SK-N-SH (cell line): ENCODE measurements at regions not wholly inside any gene's neighbourhood (a gene's known extent, or its start where the extent isn't known, plus 50 kb on each side); places are given as distances from the start of the nearest gene placed in this dataset.

ENCODE experiments used
- CTCF ChIA-PET: fragments of 300-600, 350-600 bp; formaldehyde crosslinking; extraction: SDS; loops from one replicate; lab custom pipeline; 2021; lab: Yijun Ruan, JAX
- POLR2A ChIA-PET: fragments of 350-600 bp; sonication (Branson Sonifier 250); formaldehyde crosslinking; extraction: SDS; loops from one replicate; lab custom pipeline; 2020; ENCODE audit warnings: antibody characterized with exemption, inconsistent platforms; lab: Yijun Ruan, JAX
- DNase-seq: peaks from one replicate; pipeline ENCODE4 v3.0.0; 2012
- H2AFZ ChIP-seq: fragments of 200-600 bp; sonication (generic); 2 replicates; pipeline ENCODE4 v1.8.1; 2016; ENCODE audit warnings: antibody characterized with exemption, mild to moderate bottlenecking, low read depth
- H3F3A ChIP-seq: fragments of 200-600 bp; sonication (generic); replicated peaks from 2 replicates; pipeline ENCODE3; 2016; ENCODE audit warnings: antibody characterized with exemption, mild to moderate bottlenecking; ENCODE audit not compliant: insufficient read depth
- H3K27ac ChIP-seq, 2 experiments: fragments of 200-500 bp in 1 of 2; fragments of 200-600 bp in 1 of 2; sonication (Bioruptor generic) in 1 of 2; sonication (generic), shearing (Covaris generic) in 1 of 2; 2 replicates each; pipeline versions ENCODE4 v1.5.1 to v1.6.1; 2014 to 2016; ENCODE audit warnings: low read depth in 2 of 2, inconsistent platforms in 1 of 2, low read length in 1 of 2, mild to moderate bottlenecking in 1 of 2, mixed read lengths in 1 of 2
- H3K27me3 ChIP-seq: fragments of 200-600 bp; sonication (generic), shearing (Covaris generic); 2 replicates; pipeline ENCODE4 v1.6.1; 2016; ENCODE audit warnings: mixed run types; ENCODE audit not compliant: insufficient read depth
- H3K36me3 ChIP-seq, 2 experiments: fragments of 200-500 bp in 1 of 2; fragments of 200-600 bp in 1 of 2; sonication (Bioruptor generic) in 1 of 2; sonication (generic) in 1 of 2; replicated peaks in 1 of 2; 2 replicates each; pipeline versions ENCODE3 to v1.5.1; 2014 to 2016; ENCODE audit warnings: low read length in 1 of 2, mild to moderate bottlenecking in 1 of 2; ENCODE audit not compliant: insufficient read depth in 2 of 2, control insufficient read depth in 1 of 2
- H3K4me1 ChIP-seq, 2 experiments: fragments of 200-500 bp in 1 of 2; fragments of 200-600 bp in 1 of 2; sonication (Bioruptor generic) in 1 of 2; sonication (generic), shearing (Covaris generic) in 1 of 2; 2 replicates each; pipeline versions ENCODE4 v1.5.1 to v1.6.1; 2014 to 2016; ENCODE audit warnings: low read depth in 1 of 2, low read length in 1 of 2, mixed run types in 1 of 2; ENCODE audit not compliant: insufficient read depth in 2 of 2, control insufficient read depth in 1 of 2
- H3K4me2 ChIP-seq: fragments of 200-600 bp; sonication (generic), shearing (Covaris generic); 2 replicates; pipeline ENCODE4 v1.6.1; 2017; ENCODE audit warnings: mixed run types
- H3K4me3 ChIP-seq, 2 experiments: fragments of 200-500 bp in 1 of 2; fragments of 200-600 bp in 1 of 2; sonication (Bioruptor generic) in 1 of 2; sonication (generic), shearing (Covaris generic) in 1 of 2; 2 replicates each; pipeline versions ENCODE4 v1.5.1 to v1.8.1; 2014 to 2016; ENCODE audit warnings: low read depth in 2 of 2, inconsistent platforms in 1 of 2, low read length in 1 of 2, mild to moderate bottlenecking in 1 of 2, mixed read lengths in 1 of 2, moderate library complexity in 1 of 2
- H3K79me2 ChIP-seq: fragments of 200-600 bp; sonication (generic); 2 replicates; pipeline ENCODE4 v1.8.1; 2017; ENCODE audit warnings: mild to moderate bottlenecking; ENCODE audit not compliant: insufficient read depth
- H3K9ac ChIP-seq: fragments of 200-600 bp; sonication (generic); 2 replicates; pipeline ENCODE4 v1.6.1; 2017; ENCODE audit warnings: mixed run types
- H3K9me2 ChIP-seq: fragments of 200-600 bp; sonication (generic); 2 replicates; pipeline ENCODE4 v1.6.1; 2017; ENCODE audit warnings: mixed run types
- H3K9me3 ChIP-seq: fragments of 200-600 bp; sonication (generic); 2 replicates; pipeline ENCODE4 v1.6.1; 2017; ENCODE audit warnings: mixed run types, mild to moderate bottlenecking, moderate library complexity
- H4K20me1 ChIP-seq: fragments of 200-600 bp; sonication (generic); 2 replicates; pipeline ENCODE4 v1.6.1; 2017; ENCODE audit warnings: mild to moderate bottlenecking, mixed run types; ENCODE audit not compliant: insufficient read depth
- CHD2 ChIP-seq: fragments of 150-350 bp; IDR thresholded peaks from 2 replicates; pipeline ENCODE4 v1.6.1; 2018; ENCODE audit warnings: low read length; ENCODE audit not compliant: partially characterized antibody
- ELF1 ChIP-seq: IDR thresholded peaks from 2 replicates; pipeline ENCODE4 v1.4.0; 2012
- EZH2phosphoT487 ChIP-seq: fragments of 200-600 bp; sonication (generic); IDR thresholded peaks from 2 replicates; pipeline ENCODE4 v1.6.1; 2017; ENCODE audit warnings: low read depth, mixed run types, mild to moderate bottlenecking, antibody characterized with exemption, moderate library complexity, borderline replicate concordance
- FOXJ3 ChIP-seq: sonication (generic); formaldehyde crosslinking; IDR thresholded peaks from 2 replicates; pipeline ENCODE4 v1.5.1; 2020; ENCODE audit warnings: mild to moderate bottlenecking, missing genetic modification reagents
- GATA2 ChIP-seq: sonication (generic); formaldehyde crosslinking; IDR thresholded peaks from 2 replicates; pipeline ENCODE4 v1.5.0; 2020; ENCODE audit warnings: mild to moderate bottlenecking, missing genetic modification reagents
- JUND ChIP-seq: IDR thresholded peaks from 2 replicates; pipeline ENCODE4 v1.4.0; 2012
- MEF2A ChIP-seq: IDR thresholded peaks from 2 replicates; pipeline ENCODE4 v1.4.0; 2012; ENCODE audit warnings: low read depth, borderline replicate concordance
- NRF1 ChIP-seq: IDR thresholded peaks from 2 replicates; pipeline ENCODE4 v1.6.1; 2012; ENCODE audit warnings: low read depth, mild to moderate bottlenecking, low read length
- PBX3 ChIP-seq: IDR thresholded peaks from 2 replicates; pipeline ENCODE4; 2012
- POLR2AphosphoS5 ChIP-seq: IDR thresholded peaks from 2 replicates; pipeline ENCODE4 v1.6.1; 2012; ENCODE audit warnings: low read depth, low read length
- RFX5 ChIP-seq: IDR thresholded peaks from 2 replicates; pipeline ENCODE4 v1.6.1; 2012; ENCODE audit warnings: mild to moderate bottlenecking, improper control_type of control experiment, low read length
- RXRA ChIP-seq: IDR thresholded peaks from 2 replicates; pipeline ENCODE4 v1.4.0; 2012; ENCODE audit warnings: low read depth, mild to moderate bottlenecking, borderline replicate concordance
- SIN3A ChIP-seq: IDR thresholded peaks from 2 replicates; pipeline ENCODE4 v1.6.1; 2012; ENCODE audit warnings: low read depth, mild to moderate bottlenecking, low read length, moderate library complexity, borderline replicate concordance
- SMC3 ChIP-seq: IDR thresholded peaks from 2 replicates; pipeline ENCODE4 v1.6.1; 2012; ENCODE audit warnings: low read depth, low read length, improper control_type of control experiment
- TEAD4 ChIP-seq: IDR thresholded peaks from 2 replicates; pipeline ENCODE4 v1.4.0; 2012; ENCODE audit warnings: mild to moderate bottlenecking, borderline replicate concordance; ENCODE audit not compliant: insufficient read depth
- USF1 ChIP-seq: IDR thresholded peaks from 2 replicates; pipeline ENCODE4 v1.4.0; 2012; ENCODE audit warnings: low read depth, borderline replicate concordance
- WGBS: methylation state at CpG from one replicate; pipeline ENCODE4 v1.1.6; 2017; ENCODE audit warnings: low lambda C conversion rate; 5-methylcytosine and 5-hydroxymethylcytosine counted together
- TF ChIP-seq, protein P1 (sequence below): IDR thresholded peaks from 2 replicates; pipeline ENCODE4 v1.4.0; 2012; ENCODE audit warnings: low read depth, borderline replicate concordance
- TF ChIP-seq, protein P2 (sequence below): fragments of 150-350 bp; IDR thresholded peaks from 2 replicates; pipeline ENCODE4 v1.6.1; 2017; ENCODE audit warnings: antibody characterized with exemption, low read length, low read depth, borderline replicate concordance

DNA sequence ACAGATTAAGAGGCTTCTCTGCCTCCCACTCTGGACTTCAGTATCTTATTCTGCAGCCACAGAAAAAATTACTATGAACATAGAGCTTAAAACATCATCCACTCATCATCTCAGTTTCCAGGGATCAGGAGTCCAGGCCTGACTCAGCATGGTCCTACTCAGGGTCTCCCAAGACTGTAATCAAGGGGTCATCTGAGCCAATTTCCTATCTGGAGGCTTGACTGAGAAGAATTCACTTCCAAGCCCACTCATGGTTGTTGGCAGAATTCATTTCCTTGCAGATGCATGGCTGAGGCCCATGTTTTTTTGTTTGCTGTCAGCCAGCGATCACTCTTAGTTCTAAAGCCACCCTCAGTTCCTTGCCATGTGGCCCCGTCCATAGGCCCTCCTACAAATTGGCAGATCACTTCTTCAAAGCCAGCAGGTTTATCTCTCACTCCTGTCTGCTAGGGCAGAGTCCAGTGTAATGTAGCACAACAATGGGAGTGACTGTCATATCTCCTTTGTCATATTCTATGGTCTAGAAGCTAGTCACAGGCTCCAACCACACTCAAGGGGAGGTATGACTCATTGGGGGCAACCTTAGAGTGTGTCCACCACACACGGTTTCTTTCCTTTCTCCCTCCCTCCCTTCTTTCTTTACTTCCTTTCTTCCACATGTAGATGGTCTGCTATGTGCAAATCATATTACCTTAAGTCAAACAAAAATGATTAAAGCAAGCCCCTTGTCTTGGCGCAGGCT is 251.6 kb downstream of the QDPR start:
- no peak overlapping the region for H3K4me3 ChIP-seq
- no peak for TF ChIP-seq RXRA
- TF ChIP-seq, protein P1, sequence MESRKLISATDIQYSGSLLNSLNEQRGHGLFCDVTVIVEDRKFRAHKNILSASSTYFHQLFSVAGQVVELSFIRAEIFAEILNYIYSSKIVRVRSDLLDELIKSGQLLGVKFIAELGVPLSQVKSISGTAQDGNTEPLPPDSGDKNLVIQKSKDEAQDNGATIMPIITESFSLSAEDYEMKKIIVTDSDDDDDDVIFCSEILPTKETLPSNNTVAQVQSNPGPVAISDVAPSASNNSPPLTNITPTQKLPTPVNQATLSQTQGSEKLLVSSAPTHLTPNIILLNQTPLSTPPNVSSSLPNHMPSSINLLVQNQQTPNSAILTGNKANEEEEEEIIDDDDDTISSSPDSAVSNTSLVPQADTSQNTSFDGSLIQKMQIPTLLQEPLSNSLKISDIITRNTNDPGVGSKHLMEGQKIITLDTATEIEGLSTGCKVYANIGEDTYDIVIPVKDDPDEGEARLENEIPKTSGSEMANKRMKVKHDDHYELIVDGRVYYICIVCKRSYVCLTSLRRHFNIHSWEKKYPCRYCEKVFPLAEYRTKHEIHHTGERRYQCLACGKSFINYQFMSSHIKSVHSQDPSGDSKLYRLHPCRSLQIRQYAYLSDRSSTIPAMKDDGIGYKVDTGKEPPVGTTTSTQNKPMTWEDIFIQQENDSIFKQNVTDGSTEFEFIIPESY: no peak
- TF ChIP-seq MEF2A: no peak
- TF ChIP-seq POLR2AphosphoS5: no peak
- TF ChIP-seq JUND: no peak
- TF ChIP-seq PBX3: no peak
- TF ChIP-seq, protein P2, sequence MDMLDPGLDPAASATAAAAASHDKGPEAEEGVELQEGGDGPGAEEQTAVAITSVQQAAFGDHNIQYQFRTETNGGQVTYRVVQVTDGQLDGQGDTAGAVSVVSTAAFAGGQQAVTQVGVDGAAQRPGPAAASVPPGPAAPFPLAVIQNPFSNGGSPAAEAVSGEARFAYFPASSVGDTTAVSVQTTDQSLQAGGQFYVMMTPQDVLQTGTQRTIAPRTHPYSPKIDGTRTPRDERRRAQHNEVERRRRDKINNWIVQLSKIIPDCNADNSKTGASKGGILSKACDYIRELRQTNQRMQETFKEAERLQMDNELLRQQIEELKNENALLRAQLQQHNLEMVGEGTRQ: no peak
- TF ChIP-seq GATA2: no peak
- no peak for TF ChIP-seq ELF1
- TF ChIP-seq RFX5: no peak
- TF ChIP-seq NRF1: no peak
- TF ChIP-seq USF1: no peak
- TF ChIP-seq TEAD4: no peak
- no peak for TF ChIP-seq CHD2
- TF ChIP-seq EZH2phosphoT487: no peak
- TF ChIP-seq FOXJ3 (CRISPR knock-in tag): no peak
- no peak for TF ChIP-seq SMC3
- no peak for TF ChIP-seq SIN3A
- TF ChIP-seq, all 33 proteins: peak for 0
- H2AFZ ChIP-seq: no peak overlapping the region
- H3K27me3 ChIP-seq: no peaks in the 10 kb centered on the region
- H3K9ac ChIP-seq: no peak overlapping the region
- no peak overlapping the region for H3K27ac ChIP-seq
- no peaks in the 10 kb centered on the region for H4K20me1 ChIP-seq
- ChIA-PET CTCF (no interaction called here), POLR2A (no interaction called here)
- no peaks in the 10 kb centered on the region for H3F3A ChIP-seq
- no peaks in the 10 kb centered on the region for H3K4me1 ChIP-seq
- no peaks in the 10 kb centered on the region for H3K9me3 ChIP-seq
- no peaks in the 10 kb centered on the region for H3K79me2 ChIP-seq
- no peaks in the 10 kb centered on the region for H3K9me2 ChIP-seq
- no peak overlapping the region for H3K4me2 ChIP-seq
- 36% methylated on average over 4 of the region's 4 CpGs for WGBS
- H3K36me3 ChIP-seq: no peaks in the 10 kb centered on the region
- DNase-seq: no peak
